Ureter (tissue), 1 donor: ENCODE measurements at regions not wholly inside any gene's neighbourhood (a gene's known extent, or its start where the extent isn't known, plus 50 kb on each side); places are given as distances from the start of the nearest gene placed in this dataset.
A peak's percentile ranks its signal among the peaks of the same experiment; 100 is the strongest.

Experiments used
- DNase-seq: peaks from one replicate; pipeline ENCODE4 v3.0.0-alpha.2; 2020; ENCODE audit warnings: low spot score
- donor health status: DM: yes; HTN: yes; CAD: no.

DNA sequence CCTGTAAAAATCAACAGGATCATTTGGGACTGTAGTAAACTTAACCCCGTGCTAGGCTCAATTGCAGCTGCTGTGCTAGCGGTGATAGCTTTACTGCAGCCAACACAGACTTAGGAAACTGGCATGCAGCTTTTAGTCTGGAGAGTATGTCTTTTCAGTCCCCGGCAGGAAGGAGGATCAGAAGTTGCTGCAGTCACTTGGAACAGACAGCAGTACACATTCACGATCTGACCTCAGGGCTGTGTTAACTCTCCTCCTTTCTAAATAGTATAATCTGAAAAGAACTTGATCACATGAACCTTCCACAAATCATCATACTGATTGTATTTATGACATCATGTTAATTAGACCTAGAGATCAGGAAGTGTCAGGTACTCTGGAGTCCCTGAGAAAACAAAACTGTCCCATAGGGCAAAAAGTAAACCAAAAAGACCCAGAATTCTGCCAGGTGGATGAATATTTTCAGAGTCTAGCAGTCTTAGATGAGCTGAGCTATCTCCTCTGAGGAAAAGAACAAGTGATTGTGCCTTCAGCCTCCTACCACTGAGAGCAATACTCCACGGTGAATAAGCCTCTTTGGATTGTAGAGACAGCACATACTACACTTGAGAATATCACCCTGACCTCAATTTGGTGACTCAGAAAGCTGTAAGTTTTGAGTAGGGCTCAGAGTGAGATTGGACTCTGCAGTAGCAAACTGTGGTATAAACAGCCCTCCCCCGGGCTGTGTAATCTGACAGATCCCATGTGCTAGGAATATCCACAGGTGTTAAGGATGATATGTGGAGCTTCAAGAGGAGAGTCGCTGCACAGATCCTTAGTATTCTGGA lies 181.0 kb upstream of the GPR12 start:
- no peak for DNase-seq

DNA sequence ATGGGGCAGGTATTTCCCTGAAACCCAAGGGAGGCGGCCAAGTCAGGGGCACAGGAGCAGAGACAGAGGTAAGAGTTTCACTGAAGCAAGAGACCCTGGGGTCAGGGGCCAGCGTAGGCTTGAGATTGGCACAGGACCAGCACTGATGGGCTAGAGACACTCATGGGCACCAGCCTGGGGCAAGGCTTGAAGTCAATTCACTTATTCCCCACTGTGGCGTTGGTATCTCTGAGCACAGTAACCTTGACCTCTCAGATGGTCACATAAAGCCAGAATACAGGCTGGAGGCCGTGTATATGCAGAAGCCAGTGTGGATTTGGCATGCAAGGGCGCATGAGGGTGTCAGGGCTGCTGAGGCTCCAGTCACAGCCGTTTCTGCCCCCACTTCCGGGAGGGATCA lies 173.5 kb upstream of the GPR12 start:
- no peak for DNase-seq

DNA sequence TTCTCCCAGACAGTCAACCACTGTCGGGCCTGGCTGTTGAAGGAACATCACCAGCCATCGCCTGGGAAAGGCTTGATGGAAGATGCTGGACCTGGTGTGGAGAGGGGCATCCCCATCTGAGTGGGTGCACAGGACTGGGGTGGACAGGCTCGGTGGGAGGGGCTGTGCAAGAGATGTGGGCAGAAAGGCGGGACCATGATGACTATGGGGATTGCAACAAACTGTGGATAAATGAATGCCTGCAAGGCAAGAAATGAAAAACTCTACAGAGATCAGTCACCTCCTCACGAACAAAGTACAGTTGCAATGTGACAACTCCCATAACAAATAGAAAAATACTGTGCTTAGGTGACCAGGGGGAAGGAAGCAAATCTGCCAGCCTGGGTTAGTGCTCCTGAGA lies 171.9 kb upstream of the GPR12 start:
- DNase-seq = no peak

DNA sequence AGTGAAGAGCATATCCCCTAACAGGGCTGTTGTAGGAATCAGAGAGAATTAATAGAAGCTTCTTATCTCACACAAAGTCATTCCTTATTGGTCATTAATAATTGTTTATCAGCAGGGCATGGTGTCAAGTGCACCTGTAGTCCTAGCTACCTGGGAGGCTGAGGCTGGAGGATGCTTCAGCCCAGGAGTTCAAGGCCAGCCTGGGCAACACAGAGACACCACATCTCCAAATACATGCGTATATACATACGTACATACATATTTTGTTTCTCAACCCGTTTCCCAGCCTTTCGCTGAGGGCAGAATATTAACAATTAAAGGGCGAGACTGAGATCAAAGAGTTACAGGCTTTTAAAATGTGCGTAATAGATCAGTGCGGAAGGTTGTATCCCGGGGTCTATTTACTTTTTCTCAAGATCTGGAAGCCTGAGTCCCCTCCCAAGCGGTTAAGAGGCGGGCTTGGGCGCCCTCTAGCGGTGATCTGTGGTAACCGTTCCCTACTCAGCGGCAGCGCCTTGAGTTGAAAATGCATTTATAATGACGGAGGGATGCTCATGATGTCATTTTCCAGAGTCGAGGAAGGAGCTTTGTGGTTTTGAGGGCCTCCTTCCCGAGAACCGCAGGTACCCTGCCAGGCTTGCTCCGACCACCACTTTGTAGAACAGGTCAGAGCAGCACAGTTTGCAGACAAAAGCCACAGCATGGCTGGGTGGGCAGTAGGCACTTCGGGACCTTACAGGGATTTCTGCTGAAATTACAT lies 169.6 kb upstream of the GPR12 start:
- DNase-seq = peak; percentile 63

DNA sequence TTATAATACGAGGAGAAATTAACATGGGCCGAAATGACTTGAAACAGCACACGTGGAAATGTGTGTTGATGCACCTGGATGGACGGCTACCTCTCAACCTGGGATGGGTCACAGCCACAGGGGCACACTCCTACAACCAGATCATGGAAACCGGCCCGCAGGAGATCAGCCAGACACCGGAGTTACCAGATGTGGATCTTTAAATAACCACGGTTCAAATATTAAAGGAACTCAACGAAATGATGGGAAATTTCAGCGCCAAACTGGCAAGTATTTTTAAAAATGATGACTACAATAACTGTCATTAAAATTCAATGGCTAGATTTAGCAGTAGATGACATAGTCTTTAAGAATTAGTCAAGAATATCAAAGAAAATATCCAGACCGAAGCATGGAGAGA lies 166.9 kb upstream of the GPR12 start:
- DNase-seq = no peak

DNA sequence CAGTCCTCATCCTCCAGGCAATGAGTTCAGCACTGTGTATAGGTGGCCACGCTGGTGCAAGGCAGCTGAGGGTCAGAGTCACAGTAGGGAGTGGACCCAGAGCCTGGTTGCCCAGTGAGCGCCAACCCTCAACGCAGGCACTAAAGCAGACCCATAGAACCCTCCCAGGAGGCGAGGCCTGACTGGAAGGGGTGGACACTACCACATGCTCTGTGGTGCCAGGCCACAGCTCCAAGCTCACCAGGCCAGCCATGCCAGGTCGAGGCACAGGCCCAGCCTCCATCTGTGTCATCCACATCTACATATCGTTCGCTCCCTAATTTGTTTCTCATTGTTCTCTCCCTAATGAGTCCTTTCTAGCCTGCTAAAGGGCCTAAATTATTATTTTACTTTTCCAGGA lies 165.8 kb upstream of the GPR12 start:
- no peak for DNase-seq

DNA sequence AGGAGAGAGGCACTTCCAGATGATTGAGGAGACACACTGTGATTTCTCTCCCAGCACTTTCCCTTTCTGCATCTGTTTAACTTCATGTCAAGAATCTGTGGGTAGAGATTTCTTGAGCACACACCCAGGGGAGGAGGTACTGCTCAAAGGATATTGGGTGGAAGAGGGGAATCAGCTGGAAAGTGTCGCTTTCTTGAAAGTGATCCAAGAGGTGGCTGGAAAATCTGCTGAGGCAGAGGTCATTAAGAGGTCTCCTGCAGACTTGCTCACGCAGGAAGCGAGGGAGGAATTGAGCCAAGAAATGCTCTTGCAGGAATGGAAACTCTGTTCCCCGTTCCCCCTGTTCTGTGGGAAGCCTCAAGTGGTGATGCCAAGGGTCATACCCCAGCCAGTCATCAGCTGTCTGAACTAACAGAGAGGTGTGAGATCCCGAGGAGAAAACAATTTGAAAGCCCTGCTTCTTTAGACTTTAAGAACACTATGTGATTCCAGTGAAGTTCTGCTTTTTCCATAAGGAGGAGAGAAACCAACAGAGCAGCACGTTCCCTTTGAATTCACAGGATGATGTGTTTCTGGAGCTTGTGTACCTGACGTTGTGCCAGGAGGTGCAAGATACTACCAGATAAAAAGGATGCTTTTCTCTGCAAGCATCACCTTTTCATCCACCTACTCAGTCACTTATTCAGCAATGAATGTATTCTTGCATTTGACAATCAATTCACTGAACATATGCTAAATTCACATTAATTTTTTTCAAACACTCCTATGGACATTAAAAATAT lies 163.4 kb upstream of the GPR12 start:
- DNase-seq = peak; percentile 46

DNA sequence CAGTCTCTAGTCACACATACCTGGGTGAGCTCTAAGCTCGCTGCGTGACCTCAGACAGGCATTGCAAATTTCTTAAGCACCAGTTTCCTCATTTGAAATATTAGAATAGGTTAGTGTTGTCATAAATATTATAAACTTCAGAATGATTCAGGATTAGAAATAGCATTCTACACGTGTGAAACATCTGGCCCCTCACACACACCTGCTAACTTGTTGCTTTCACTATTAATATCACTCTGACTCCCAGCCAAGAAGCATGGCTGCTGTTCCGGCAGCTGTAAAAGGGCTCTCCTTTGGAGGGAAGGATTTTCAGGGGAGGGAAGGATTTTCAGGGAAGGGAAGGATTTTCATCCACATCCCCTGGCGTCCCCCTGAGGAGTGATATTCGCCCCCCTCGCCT lies 161.3 kb upstream of the GPR12 start:
- no peak for DNase-seq

DNA sequence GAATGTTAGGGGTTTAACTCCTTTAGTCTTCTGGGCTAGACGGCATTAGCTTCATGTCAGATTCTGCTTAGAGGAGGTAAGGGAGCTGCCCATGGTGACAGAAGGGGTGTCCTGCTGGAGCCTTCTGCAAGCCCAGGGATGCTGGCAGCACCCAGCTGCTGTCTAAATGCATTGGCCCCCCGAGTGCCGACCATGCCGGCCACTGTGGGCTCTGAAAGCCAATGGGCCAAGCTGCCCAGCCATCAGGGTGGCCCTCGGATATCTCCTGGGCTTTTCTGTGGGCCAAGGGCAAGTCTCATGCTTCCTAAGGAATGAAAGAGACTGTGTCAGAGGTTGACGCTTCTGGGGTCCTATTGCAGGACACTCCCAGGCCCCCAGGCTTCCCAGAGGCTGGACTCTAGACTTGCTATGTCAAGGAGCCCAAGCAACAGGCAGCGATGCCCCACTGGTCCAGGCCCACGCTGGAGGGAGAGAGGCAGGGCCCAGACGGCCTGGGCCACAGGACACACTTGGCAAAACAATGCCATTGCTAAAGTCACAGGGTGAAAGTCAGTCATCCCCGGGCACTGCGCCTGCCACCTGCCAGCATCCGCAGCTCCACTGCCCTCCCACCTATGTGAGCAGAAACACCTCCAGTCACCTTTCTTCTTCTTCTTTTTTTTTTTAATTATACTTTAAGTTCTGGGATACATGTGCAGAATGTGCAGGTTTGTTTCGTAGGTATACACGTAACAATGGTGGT lies 160.2 kb upstream of the GPR12 start:
- DNase-seq = no peak

DNA sequence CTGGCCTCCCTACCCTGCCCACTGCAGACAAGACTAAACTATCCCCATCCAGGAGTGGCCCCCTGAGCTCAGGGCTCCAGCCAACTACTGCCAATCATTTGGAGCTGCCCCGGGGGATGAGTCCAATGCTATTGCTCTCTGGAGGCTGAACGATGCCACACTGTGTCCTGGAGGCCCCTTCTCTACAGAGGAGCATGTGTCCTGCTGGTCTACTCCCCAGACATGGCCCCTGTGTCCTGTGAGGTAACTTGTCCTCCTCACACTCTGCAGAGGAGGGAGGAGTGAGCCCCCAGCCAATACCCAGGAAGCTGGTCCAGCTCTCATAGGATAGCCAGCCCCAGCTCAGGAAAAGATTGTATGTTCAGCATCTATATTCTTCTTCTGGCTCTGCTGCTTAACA lies 159.1 kb upstream of the GPR12 start:
- no peak for DNase-seq

DNA sequence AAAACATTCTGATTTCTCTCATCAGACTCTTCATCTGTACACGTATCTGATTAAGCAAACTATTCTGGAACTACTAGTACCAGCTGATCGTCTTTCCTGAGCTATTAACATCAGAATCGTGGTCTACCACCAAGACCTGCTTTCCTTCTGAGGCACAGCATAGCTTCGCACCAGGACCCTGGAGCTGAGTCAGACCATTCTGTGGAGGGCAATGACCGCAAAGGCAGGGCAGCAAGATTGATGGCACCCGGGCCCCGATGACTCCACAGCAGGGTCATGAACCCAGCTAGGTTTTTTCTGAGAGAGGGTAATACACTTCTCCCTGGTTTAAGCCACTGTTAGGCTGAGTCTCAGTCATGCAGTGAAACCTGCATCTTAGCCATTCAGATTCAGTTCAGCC lies 158.7 kb upstream of the GPR12 start:
- DNase-seq = no peak

DNA sequence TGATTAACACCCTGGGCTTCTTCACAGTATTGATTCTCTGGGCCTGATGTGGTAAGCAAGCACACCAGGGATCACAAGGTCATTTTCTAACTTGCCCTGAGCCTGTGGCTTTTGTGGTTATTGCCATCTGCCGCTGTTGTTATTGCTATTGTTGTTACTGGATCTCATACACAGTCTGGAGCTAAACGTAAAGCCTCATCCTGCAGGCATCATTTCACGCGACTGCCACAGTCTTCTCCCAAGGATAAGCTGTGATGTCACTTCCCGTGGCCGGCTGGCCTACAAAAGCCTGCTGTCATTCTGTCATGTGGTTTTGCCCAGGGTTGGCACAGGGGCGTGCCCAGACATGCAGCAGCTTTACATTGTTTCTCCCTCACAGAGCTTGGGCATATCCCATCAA lies 154.0 kb upstream of the GPR12 start:
- no peak for DNase-seq

DNA sequence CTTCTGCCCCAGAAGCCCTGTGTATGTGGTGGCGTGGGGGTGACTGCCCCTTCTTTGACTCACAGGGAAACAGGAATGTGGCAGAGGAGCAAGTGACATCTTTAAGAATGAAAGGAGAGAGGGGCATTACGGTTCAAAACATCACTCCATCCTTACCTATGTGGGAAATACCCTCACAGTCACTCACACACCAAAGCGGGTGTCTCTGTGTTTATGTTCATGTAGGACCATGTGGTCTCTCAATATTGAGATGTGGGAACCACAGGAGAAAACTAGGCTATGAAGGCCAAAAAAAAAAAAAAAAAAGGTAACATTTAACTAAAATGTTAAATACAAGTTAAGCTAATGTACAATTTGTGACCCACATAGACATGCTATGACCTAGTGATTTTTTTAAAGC lies 153.6 kb upstream of the GPR12 start:
- DNase-seq = no peak

DNA sequence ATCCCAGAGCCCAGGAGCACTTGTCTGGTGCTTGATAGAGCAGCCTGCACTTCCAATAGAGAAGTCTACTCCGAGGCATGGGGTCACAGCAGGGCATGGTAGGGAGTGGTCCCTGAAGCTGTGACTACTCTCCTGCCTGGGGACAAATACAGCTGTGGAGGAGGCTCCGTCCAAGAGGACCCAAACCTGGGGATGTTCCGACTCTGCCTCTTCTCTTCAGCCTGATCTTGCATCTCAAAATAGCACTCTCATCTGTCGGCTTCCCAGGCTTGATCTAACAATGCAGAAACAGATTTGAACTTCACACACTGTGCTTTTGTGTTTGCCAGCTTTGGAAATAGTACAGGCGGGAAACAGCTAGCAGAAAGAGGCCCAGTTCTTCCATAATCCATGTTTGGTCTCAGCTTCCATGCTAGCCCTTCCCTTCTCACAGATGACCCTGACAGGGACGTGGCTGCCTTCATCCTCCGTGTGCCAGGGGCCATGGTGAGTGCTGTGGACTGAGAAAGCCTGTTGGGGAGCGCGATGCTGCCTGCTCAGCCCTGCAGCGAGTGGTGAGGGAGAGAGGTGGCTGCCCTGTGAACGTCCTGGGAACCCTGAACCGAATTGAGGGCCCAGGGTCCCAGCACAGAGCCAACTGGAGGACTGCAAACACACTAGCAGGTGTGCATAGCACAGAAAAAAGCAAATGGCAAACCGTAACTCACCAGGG lies 150.3 kb upstream of the GPR12 start:
- DNase-seq = no peak

DNA sequence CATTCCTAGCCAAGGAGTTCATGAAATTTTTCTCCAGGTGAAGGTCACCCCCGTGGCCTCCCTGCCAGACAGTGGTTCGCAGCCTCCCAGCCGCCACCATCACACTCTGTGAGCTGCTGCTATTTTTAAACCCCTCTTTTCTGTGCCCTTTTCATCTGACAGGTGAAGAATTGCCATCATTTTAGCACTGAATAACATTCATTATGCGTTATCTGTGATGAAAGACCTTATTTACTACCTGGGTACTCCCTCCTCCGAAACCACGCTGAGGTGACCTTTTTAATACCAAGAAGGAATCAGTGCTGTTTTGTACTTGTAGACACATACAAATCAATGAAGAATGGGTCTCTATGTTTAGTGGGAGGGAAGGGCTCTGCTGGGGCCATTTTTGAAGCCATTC lies 148.9 kb upstream of the GPR12 start:
- no peak for DNase-seq

DNA sequence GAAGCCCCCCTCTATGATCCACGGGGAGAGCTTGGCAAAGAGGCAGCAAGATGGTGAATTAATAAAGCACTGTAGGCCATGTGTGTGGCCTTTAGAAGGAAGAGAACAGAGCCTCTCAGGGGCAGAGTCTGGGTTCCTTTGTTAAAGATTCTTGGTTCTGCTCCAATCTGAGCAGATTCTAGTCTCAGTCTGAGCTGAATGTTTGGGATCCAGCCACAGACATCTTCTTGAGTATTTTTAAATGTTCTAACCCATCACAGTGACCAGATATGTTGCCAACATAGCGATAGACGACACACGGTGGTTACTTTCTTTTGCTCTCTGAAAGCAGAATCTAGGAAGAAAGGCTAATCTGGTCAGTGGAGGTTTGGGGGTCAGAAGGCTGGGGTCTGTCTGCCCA lies 147.5 kb upstream of the GPR12 start:
- no peak for DNase-seq

DNA sequence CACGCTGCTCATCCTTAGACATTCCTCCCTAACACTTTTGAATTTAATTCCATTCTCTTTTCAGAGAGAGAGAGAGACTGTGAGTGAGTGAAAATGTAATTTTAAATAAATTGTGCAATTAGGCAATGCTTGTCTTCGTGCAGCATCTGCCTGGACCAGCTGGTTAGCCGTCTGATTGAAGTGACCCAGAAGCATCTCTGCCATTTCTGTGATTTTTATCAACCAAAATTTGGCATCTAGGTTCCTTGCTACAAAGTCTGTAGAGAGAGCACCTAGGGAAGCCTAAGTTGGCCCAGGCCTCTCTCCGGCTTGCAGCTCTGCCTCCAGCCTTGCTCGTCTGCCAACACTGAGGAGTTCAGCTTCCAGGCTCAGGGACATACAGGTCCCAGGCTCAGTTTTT lies 138.6 kb upstream of the GPR12 start:
- no peak for DNase-seq

DNA sequence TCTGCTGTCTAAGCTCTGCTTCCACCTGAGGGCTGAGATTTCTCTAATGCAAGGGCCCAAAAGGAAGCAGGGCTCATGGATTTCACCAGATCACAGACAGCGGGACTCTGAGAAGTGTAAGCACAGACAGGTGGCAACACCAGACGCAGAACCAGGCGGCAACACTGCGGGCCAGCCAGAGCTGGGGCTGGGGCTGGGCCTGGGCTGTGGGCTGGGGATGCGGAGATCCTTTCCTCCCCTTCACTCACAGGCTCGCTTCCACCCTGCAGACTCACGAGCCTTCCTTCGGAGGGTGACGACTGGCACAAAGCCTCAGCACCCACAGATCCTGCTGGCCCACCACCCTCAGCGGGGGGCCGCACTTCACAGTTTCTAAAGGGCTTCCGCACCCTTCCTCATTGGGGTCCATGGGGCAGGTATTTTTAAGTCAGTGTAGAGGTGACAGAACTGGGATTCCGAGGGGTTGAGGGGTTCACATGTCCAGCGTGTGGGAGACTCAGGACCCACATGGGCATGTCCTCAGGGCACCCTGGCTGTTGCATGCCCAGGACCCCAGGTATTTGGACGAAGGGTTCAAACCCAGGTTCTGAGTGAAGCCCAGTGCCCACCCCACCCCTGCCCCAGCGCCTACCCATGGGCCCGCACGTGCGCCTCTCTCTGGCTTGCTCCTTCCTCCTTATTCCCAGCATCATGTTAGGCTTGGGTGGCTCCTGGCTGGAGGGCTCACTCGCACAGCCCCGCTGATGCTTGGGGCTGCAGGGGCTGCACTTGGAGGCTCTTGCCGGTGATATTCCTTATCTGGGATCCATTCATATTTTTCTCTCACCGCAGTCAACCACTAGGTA lies 137.3 kb upstream of the GPR12 start:
- DNase-seq = no peak

DNA sequence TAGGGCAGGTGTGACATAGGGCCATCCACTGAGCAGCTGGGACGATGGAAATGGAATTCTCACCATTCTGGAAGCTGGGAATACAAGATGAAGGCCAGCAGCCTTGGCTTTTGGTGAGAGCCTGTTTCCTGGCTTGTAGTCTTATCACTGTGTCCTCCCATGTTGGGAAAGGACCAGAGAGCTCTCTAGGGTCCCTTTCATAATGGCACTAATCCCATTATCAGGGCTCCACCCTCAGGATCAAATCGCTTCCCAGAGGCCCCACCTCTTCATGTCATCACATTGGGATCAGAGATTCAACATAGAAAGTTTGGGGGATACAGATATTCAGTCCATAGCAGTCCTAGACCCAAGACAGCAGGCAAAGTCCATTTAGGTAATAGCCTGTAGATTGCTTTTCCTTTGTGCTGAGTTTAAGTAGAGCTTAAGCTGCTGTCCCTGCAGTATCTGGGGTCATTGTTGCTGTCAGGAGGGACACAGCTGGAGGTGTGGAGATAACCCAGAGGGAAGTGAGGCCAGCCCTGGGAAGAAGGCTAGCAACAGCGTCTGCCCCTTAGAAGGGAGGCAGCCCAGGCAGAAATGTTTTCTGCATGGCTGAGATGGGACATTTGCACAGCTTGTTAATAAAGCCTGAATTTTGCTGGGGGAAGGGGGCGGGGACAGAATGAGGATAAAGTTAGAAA lies 136.5 kb upstream of the GPR12 start:
- no peak for DNase-seq
